HepG2 (cell line): ENCODE measurements at regions not wholly inside any gene's neighbourhood (a gene's known extent, or its start where the extent isn't known, plus 50 kb on each side); places are given as distances from the start of the nearest gene placed in this dataset.

Source experiments
- CTCF ChIP-seq: sonication (generic); formaldehyde crosslinking; IDR thresholded peaks from 2 replicates; pipeline ENCODE4 v1.5.0; 2020; ENCODE audit warnings: mild to moderate bottlenecking, missing genetic modification reagents, moderate library complexity
- ZMAT5 ChIP-seq: sonication (generic); formaldehyde crosslinking; IDR thresholded peaks from 2 replicates; pipeline ENCODE4 v1.5.0; 2020; ENCODE audit warnings: mild to moderate bottlenecking, low read depth, missing genetic modification reagents, borderline replicate concordance

- TF ChIP-seq CTCF (CRISPR knock-in tag) (no peak), ZMAT5 (CRISPR knock-in tag) (no peak)
These were observed 402.8 kb upstream of the UBE2E3 start for GRCh38 chr2:180577567-180577966.
